ENCODE measurements at regions not wholly inside any gene's neighbourhood (a gene's known extent, or its start where the extent isn't known, plus 50 kb on each side); places are given as distances from the start of the nearest gene placed in this dataset.
A peak's percentile ranks its signal among the peaks of the same experiment; 100 is the strongest.
"Not testable (repeated sequence)": the region's sequence is repeated elsewhere in the genome, so short reads cannot be mapped to it uniquely, and the experiment has no call there.

DNA sequence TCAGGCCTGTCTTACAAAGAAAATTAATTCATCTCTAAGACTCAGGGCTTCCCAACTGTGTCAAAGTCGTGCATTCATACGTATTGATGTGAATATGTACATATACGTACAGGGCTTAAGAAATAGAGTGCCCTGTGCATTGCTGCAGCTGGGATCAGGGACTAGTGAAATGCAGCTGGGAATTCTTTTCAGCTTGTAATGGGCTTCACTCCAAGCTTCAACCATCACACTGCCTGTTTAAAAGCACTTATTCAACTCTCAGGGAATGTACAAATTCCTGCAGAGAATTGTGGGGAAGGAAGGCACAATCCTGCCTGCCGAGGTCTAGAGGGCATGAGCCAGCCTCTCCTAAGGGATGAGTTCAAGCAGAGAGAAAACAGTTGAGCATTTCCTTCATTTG, 59.6 kb upstream of the MAN2A1 start:
- H3K4me1 ChIP-seq (replicated peaks in 1 of 2), result peaks cover 11 to 27% of the 10 kb centered on the region in 2 donors
- 3 to 83% (median 40%) methylated on average over 2 to 4 of the region's 4 CpGs; no CpG with 5 or more reads in 4 of the 10 experiments for WGBS, 10 experiments
- in situ Hi-C loops (cut with MboI; ENCODE audit: low pct_unique_long_range_greater_than_20kb in 2 of 9, low sequenced_read_pairs in 9 of 9, unreplicated experiment in 9 of 9), result no loop called here
- ATAC-seq (replicated peaks in 6 of 8), result peak; percentile 41 to 99 (median 67)
- no peak overlapping the region for H3K4me3 ChIP-seq
- no peak overlapping the region for H3K27ac ChIP-seq

DNA sequence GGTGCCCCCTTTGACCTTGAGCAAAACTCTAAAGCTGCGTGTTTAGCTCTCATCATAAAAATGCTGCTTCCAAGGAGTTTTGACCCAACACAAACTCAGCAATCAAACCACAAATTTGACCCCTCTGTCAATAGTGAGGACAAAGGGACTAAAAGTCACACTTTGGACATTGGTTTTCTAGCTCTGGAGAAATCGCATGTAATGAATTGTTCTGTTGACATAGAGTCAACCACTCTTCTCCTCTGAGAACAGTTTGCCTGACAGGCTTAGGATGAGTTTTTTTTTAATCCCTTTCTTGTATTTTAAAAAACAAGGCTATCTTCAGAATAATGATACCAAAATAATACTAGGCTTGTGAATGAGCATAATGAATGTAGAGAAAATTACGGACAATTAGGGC, 61.1 kb upstream of the MAN2A1 start:
- WGBS, 10 experiments, result 50 to 100% (median 78%) methylated on average over 1 to 3 of the region's 3 CpGs
- Histone ChIP-seq H3K4me3 (no peak overlapping the region), H3K27ac (no peak overlapping the region), H3K4me1 (replicated peaks in 1 of 2) (peaks cover 11 to 27% of the 10 kb centered on the region in 2 donors)
- peak in 2 of 8 experiments; percentile 25 to 66 for ATAC-seq (replicated peaks in 6 of 8)
- in situ Hi-C loops (cut with MboI; ENCODE audit: low pct_unique_long_range_greater_than_20kb in 2 of 9, low sequenced_read_pairs in 9 of 9, unreplicated experiment in 9 of 9), result no loop called here

DNA sequence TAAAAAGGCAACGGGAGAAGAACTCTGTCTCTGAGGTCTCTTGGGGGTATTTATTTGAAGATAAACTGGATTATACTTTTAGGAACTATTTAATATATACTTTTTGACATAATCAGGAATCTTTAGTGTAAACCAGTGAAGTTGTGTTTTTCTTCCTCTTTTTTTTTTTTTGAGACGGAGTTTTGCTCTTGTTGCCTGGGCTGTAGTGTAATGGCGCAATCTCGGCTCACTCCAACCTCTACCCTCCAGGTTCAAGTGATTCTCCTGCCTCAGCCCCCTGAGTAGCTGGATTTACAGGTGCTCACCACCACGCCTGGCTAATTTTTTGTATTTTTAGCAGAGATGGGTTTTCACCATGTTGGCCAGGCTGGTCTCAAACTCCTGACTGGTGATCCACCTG, 68.5 kb upstream of the MAN2A1 start:
- H3K4me3 ChIP-seq; ATAC-seq (replicated peaks in 6 of 8); in situ Hi-C loops (cut with MboI; ENCODE audit: low pct_unique_long_range_greater_than_20kb in 2 of 9, low sequenced_read_pairs in 9 of 9, unreplicated experiment in 9 of 9); H3K27ac ChIP-seq: not testable (repeated sequence)
- WGBS, 10 experiments, result 69 to 100% (median 91%) methylated on average over 1 to 5 of the region's 5 CpGs
- peaks cover 12% of the 10 kb centered on the region in 2 donors for H3K4me1 ChIP-seq (replicated peaks in 1 of 2)

DNA sequence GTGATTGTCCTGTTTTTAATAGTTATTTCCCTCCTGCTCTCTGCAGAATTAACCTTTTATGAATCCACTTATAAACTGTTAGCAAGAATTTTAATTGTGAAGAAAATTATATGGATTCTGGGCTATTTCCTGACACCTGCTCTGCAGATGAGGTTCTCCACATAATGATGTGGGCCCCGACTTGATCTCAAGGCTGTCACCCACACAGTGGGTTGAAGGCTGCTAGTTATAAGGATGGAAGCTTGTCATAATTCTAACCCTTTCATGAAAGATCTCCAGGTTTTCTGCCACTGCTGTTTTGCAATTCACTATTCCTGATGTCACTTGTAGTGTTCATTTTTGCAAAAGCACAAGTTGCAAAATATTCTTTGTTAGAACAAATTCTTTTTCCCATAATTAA, 69.1 kb upstream of the MAN2A1 start:
- in situ Hi-C loops (cut with MboI; ENCODE audit: low pct_unique_long_range_greater_than_20kb in 2 of 9, low sequenced_read_pairs in 9 of 9, unreplicated experiment in 9 of 9), result no loop called here
- no peak overlapping the region for H3K27ac ChIP-seq
- WGBS, 10 experiments, result 33 to 82% (median 75%) methylated on average over 1 of the region's 1 CpG; no CpG with 5 or more reads in 3 of the 10 experiments
- no peak overlapping the region for H3K4me3 ChIP-seq
- ATAC-seq (replicated peaks in 6 of 8), result no peak
- H3K4me1 ChIP-seq (replicated peaks in 1 of 2), result peaks cover 12% of the 10 kb centered on the region in 2 donors

DNA sequence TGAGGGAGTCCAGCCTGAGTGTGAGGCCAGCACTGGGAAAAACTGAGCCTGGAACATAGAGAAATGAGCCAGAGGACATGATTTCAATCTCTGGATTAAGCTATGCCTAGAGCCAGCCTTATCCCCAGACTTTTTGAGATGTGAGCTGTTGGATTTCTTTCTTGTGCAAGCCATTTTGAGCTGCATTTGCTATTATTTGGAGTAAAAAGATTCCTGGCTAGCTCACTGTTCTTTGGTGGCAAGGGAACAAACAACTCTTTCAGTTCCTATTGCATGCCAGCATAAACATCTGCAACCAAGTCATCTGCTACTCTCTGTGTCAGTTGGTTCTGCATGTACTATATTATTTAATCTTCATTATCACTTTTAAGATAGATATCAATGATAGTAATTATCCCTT, 70.1 kb upstream of the MAN2A1 start:
- H3K27ac ChIP-seq, result peak overlapping the region in 1 of 2 donors; percentile 51
- peaks cover 12% of the 10 kb centered on the region in 2 donors for H3K4me1 ChIP-seq (replicated peaks in 1 of 2)
- in situ Hi-C loops (cut with MboI; ENCODE audit: low pct_unique_long_range_greater_than_20kb in 2 of 9, low sequenced_read_pairs in 9 of 9, unreplicated experiment in 9 of 9), result no loop called here
- ATAC-seq (replicated peaks in 6 of 8), result no peak
- no peak overlapping the region for H3K4me3 ChIP-seq

DNA sequence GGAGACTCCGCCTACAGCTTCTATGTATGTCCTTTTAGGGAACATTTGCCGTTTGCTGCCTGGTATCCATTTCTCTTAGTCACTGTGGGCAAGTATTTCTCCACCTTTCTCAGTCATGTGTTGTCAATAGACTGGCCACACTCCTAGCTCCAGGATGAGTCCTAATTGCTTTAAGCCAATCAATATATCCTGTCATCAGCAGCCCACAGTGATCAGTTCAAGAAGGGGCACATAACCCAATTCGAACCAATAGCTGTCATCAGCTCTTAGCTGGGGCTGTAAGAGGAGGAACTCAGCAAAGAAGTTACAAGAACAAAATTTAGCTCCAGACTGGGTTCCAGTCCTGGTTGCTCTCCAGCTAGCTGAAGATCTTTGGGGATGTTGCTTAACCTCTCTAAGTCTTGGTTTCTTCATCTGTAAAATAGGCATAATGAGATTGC, 70.7 kb upstream of the MAN2A1 start:
- WGBS, 10 experiments, result 14 to 94% (median 50%) methylated on average over 1 to 3 of the region's 3 CpGs; no CpG with 5 or more reads in 5 of the 10 experiments
- in situ Hi-C loops (cut with MboI; ENCODE audit: low pct_unique_long_range_greater_than_20kb in 2 of 9, low sequenced_read_pairs in 9 of 9, unreplicated experiment in 9 of 9), result no loop called here
- Histone ChIP-seq H3K4me1 (replicated peaks in 1 of 2) (peaks cover 12% of the 10 kb centered on the region in 2 donors), H3K27ac (no peak overlapping the region), H3K4me3 (no peak overlapping the region)
- ATAC-seq (replicated peaks in 6 of 8), result peak in 1 of 8 experiments; percentile 28

DNA sequence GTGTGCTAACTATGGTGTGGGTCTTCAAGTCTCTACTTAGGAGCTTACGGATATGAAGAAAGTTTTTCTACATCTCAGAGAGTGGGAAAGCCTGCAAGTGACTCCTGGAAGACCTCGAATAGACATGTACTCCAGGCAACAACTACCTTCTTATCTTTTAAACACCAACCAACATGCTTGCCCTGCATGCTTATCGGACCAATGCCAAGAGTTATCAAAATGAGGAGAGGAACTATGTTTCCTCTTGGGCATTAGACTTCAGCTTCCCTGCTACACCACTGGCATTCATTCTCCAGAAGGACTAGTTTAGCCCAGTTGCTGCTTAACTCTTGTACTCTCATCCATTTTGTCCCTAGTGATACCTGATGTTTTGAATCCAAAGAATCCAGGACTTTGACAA, 74.7 kb upstream of the MAN2A1 start:
- in situ Hi-C loops (cut with MboI; ENCODE audit: low pct_unique_long_range_greater_than_20kb in 2 of 9, low sequenced_read_pairs in 9 of 9, unreplicated experiment in 9 of 9), result no loop called here
- WGBS, 10 experiments, result 54 to 100% (median 94%) methylated on average over 1 to 3 of the region's 3 CpGs; no CpG with 5 or more reads in 1 of the 10 experiments
- ATAC-seq (replicated peaks in 6 of 8), result no peak
- no peak overlapping the region for H3K4me3 ChIP-seq
- peaks cover 19 to 22% of the 10 kb centered on the region in 2 donors for H3K4me1 ChIP-seq (replicated peaks in 1 of 2)
- no peak overlapping the region for H3K27ac ChIP-seq

DNA sequence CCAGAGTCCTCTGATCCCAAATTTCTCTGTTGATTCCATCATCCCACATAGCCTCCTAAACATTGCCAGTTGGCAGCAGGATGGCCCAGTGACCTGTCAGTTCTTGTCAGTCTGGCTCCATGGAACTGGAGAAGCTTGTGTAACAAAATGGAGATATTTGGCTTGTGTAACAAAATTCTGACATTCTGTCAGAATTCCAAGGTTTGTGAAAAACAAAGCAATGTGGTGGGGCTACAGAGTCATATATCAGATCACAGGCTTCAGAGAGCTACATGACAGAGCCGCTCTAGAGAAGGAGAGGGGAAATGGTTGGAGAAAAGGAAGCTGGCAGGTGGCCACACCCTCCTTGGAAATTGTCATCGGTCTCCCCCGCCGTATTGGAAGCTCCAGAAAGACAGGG, 75.4 kb upstream of the MAN2A1 start:
- WGBS, 10 experiments, result 60 to 100% (median 91%) methylated on average over 1 to 4 of the region's 4 CpGs; no CpG with 5 or more reads in 3 of the 10 experiments
- in situ Hi-C loops (cut with MboI; ENCODE audit: low pct_unique_long_range_greater_than_20kb in 2 of 9, low sequenced_read_pairs in 9 of 9, unreplicated experiment in 9 of 9), result no loop called here
- Histone ChIP-seq H3K27ac (no peak overlapping the region), H3K4me1 (replicated peaks in 1 of 2) (peaks cover 12 to 18% of the 10 kb centered on the region in 2 donors), H3K4me3 (no peak overlapping the region)
- ATAC-seq (replicated peaks in 6 of 8), result no peak

DNA sequence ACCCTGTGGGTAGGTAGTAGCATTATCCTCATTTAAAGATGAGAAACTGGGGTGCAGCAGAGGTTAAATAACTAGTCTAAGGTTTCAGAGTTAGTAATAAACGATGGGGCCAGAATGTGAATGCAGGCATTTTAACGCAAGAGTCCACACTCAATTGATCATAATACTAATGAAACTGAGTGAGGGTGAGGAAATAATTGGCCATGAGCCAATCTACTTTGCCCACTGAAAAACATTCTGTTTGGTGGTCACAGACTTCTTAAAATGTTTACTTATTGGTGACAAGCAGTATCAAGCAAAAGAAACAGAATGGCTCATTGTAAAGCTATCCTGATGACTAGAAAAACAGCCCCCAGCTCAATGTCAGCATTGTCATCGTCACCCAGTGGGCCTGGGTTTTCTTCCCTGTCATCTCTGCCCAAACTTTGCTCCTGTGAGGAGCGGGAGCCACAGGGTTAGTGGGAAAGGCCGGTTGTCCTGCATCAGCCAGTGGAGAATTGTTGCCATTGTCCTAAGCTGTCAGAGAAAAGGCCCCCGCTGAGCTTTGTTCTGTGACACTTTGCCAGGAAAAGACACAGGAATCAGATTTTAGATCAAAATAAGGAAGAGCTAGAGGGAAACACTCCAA, 77.3 kb upstream of the MAN2A1 start:
- Histone ChIP-seq H3K4me3 (no peak overlapping the region), H3K4me1 (replicated peaks in 1 of 2) (peaks cover 9 to 18% of the 10 kb centered on the region in 2 donors), H3K27ac (no peak overlapping the region)
- peak in 1 of 8 experiments; percentile 32 for ATAC-seq (replicated peaks in 6 of 8)
- in situ Hi-C loops (cut with MboI; ENCODE audit: low pct_unique_long_range_greater_than_20kb in 2 of 9, low sequenced_read_pairs in 9 of 9, unreplicated experiment in 9 of 9), result no loop called here
- WGBS, 10 experiments, result 47 to 90% (median 66%) methylated on average over 1 to 6 of the region's 6 CpGs

DNA sequence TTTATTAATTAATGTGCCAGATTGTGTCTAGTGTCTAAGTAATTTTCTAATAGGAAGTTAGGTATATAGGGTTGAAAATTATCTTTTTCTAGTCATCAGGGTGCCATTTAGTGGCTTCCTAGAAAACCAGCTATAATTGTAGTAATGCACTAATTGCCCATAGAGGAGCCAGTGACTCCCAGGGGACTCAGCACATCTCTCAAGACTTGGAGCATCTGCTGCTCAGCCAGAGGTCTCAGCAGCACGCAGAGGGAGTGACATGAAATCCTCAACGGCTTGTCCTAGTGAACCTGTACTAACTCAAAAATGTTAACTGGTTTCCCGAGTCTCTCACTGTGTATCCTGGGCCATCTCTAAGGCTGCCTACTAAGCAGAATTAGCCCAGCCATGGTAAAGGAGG, 78.2 kb upstream of the MAN2A1 start:
- WGBS, 10 experiments, result 0 to 100% (median 83%) methylated on average over 1 to 3 of the region's 3 CpGs; no CpG with 5 or more reads in 5 of the 10 experiments
- H3K27ac ChIP-seq, result no peak overlapping the region
- in situ Hi-C loops (cut with MboI; ENCODE audit: low pct_unique_long_range_greater_than_20kb in 2 of 9, low sequenced_read_pairs in 9 of 9, unreplicated experiment in 9 of 9), result no loop called here
- H3K4me3 ChIP-seq, result no peak overlapping the region
- H3K4me1 ChIP-seq (replicated peaks in 1 of 2), result peaks cover 9 to 18% of the 10 kb centered on the region in 2 donors
- ATAC-seq (replicated peaks in 6 of 8), result peak in 4 of 8 experiments; percentile 29 to 48 (median 42)

DNA sequence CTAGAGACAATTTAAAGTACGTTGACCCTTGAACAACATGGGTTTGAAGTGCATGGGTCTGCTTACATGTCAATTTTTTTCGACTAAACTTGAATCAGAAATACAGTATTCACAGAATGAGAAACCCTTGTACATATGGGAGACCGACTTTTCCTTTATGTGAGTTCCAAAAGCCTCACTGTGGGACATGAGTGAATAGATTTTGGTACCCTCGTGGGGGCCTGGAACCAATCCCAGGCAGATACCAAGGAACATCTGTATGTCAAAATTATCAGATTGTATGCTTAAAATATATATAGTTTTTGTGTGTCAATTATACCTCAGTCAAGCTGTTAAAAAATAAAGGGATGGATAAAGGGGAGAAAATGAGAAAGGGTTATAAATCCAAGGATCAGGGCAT, 78.7 kb upstream of the MAN2A1 start:
- Histone ChIP-seq H3K4me1 (replicated peaks in 1 of 2) (peaks cover 9 to 18% of the 10 kb centered on the region in 2 donors), H3K4me3 (no peak overlapping the region), H3K27ac (no peak overlapping the region)
- ATAC-seq (replicated peaks in 6 of 8), result no peak
- 4 to 100% (median 83%) methylated on average over 1 to 4 of the region's 4 CpGs; no CpG with 5 or more reads in 1 of the 10 experiments for WGBS, 10 experiments
- in situ Hi-C loops (cut with MboI; ENCODE audit: low pct_unique_long_range_greater_than_20kb in 2 of 9, low sequenced_read_pairs in 9 of 9, unreplicated experiment in 9 of 9), result no loop called here

DNA sequence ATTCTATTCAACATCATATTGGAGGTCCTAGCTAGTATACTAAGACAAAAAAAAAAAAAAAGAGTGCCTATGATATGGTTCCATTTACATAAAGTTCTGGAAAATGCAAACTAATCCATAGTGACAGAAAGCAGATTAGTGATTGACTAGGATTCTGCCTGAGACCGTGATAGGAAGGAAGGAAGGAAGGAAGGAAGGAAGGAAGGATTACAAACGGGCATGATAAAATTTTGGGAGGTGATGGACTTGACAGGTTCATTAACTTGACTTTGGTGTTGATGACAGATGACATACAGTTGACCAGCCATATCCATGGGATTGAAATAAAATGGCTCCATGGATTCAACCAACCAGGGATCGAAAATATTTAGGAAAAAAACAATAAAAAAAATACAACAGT, 79.1 kb upstream of the MAN2A1 start:
- H3K27ac ChIP-seq, result no peak overlapping the region
- in situ Hi-C loops (cut with MboI; ENCODE audit: low pct_unique_long_range_greater_than_20kb in 2 of 9, low sequenced_read_pairs in 9 of 9, unreplicated experiment in 9 of 9), result no loop called here
- H3K4me3 ChIP-seq, result no peak overlapping the region
- 20 to 100% (median 80%) methylated on average over 1 to 3 of the region's 3 CpGs; no CpG with 5 or more reads in 3 of the 10 experiments for WGBS, 10 experiments
- no peak for ATAC-seq (replicated peaks in 6 of 8)
- peaks cover 9 to 22% of the 10 kb centered on the region in 2 donors for H3K4me1 ChIP-seq (replicated peaks in 1 of 2)

DNA sequence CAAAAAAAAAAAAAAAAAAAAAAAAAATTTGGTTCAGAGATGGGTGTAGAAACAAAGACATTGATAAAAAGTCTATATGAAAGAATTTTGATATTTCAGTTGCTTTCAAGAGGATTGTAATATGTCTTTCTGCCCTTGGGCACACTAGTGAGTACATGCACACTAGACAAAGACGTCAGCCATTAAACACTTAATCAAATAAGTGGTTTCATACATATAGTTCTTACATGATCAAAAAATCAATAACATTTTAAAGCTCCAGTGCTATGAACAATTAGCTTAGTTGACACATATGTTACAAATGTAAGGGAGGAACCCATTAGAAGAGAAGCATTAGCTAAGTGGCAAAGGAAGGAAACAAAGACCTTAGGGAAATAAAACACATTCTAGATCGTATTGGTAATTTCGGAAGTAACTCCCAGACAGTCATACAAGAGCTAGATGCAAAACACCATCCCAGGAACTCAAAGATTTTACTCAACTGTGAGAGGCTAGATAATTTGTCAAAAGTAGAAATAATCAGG, 84.5 kb upstream of the MAN2A1 start:
- in situ Hi-C loops (cut with MboI; ENCODE audit: low pct_unique_long_range_greater_than_20kb in 2 of 9, low sequenced_read_pairs in 9 of 9, unreplicated experiment in 9 of 9), result no loop called here
- no peak overlapping the region for H3K27ac ChIP-seq
- peaks cover 0 to 7% of the 10 kb centered on the region in 2 donors for H3K4me1 ChIP-seq (replicated peaks in 1 of 2)
- 37 to 95% (median 78%) methylated on average over 1 to 3 of the region's 3 CpGs for WGBS, 10 experiments
- peak in 5 of 8 experiments; percentile 33 to 93 (median 66) for ATAC-seq (replicated peaks in 6 of 8)
- no peak overlapping the region for H3K4me3 ChIP-seq

DNA sequence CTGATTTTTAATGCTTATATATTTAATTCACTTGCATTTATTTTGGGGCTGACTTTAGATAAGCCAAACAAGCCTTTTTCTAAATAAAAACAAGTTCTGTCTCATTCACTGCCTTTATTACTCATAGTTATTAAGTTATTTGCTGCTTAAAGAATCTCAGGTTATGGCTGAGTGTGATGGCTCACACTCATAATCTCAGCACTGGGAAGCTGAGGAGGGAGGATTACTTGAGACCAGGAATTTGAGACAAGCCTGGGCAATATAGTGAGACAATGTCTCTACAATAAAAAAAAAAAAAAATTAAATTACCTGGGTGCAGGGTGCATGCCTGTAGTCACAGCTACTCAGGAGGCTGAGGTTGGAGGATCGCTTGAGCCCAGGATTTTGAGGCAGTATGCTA, 85.0 kb upstream of the MAN2A1 start:
- Histone ChIP-seq H3K4me3 (no peak overlapping the region), H3K27ac (no peak overlapping the region), H3K4me1 (replicated peaks in 1 of 2) (peaks cover 0 to 7% of the 10 kb centered on the region in 2 donors)
- WGBS, 10 experiments, result 50 to 100% (median 83%) methylated on average over 1 of the region's 1 CpG; no CpG with 5 or more reads in 5 of the 10 experiments
- in situ Hi-C loops (cut with MboI; ENCODE audit: low pct_unique_long_range_greater_than_20kb in 2 of 9, low sequenced_read_pairs in 9 of 9, unreplicated experiment in 9 of 9), result no loop called here
- no peak for ATAC-seq (replicated peaks in 6 of 8)
